GM12878 (cell line): ENCODE measurements at regions not wholly inside any gene's neighbourhood (a gene's known extent, or its start where the extent isn't known, plus 50 kb on each side); places are given as distances from the start of the nearest gene placed in this dataset.

ENCODE experiments used
- ATAC-seq: fragments of 200-7000 bp; cut with Tn5 transposase; 3 replicates; pipeline ENCODE4 v1.9.1; 2020; ENCODE audit warnings: mild to moderate bottlenecking, moderate library complexity
- BruUV-seq: library from RNA; stranded (reverse); fragments of 400-500 nt; replicated peaks from 2 replicates; lab custom pipeline; 2021; lab: Mats Ljungman, UMichigan
- CTCF ChIA-PET: fragments of 300-600 bp; sonication (Branson Sonifier 250); formaldehyde crosslinking; extraction: SDS; loops from one replicate; lab custom pipeline; 2021; ENCODE audit warnings: inconsistent platforms; lab: Yijun Ruan, JAX
- POLR2A ChIA-PET: fragments of 350-600 bp; formaldehyde crosslinking; extraction: SDS; loops from one replicate; lab custom pipeline; 2021; ENCODE audit warnings: inconsistent platforms; lab: Charles Lee
- RAD21 ChIA-PET: fragments of 300-600 bp; sonication (Branson Sonifier 250); formaldehyde crosslinking; loops from one replicate; lab custom pipeline; 2023; ENCODE audit warnings: antibody characterized with exemption; ENCODE audit not compliant: unreplicated experiment; lab: Charles Lee
- SMC1A ChIA-PET: fragments of 300-600 bp; sonication (Branson Sonifier 250); formaldehyde crosslinking; loops from one replicate; lab custom pipeline; 2023; ENCODE audit not compliant: unreplicated experiment, uncharacterized antibody; lab: Charles Lee
- DNase-seq: peaks from one replicate; pipeline ENCODE4 v3.0.0-alpha.2; 2011; ENCODE audit warnings: low read depth, low spot score
- FAIRE-seq: peaks from 3 replicates; lab custom pipeline; 2011; peaks lifted over from hg19 to GRCh38; lab: Jason Lieb, UNC
- H2AFZ ChIP-seq: 2 replicates; pipeline ENCODE4 v1.6.0; 2011; ENCODE audit warnings: low read depth, low read length, control low read depth; ENCODE audit not compliant: control insufficient read depth
- H3K27ac ChIP-seq: 2 replicates; pipeline ENCODE4 v1.5.1; 2011; ENCODE audit warnings: control low read depth; ENCODE audit not compliant: control insufficient read depth, insufficient read depth
- H3K27me3 ChIP-seq, 2 experiments: replicated peaks in 1 of 2; 2 replicates each; pipeline versions ENCODE4 v1.6.0 to v1.6.1; 2011; ENCODE audit warnings: low read length in 1 of 2; ENCODE audit not compliant: control insufficient read depth in 2 of 2, insufficient read depth in 2 of 2
- H3K36me3 ChIP-seq, 2 experiments: 2 replicates each; pipeline ENCODE4 v1.5.1; 2011; ENCODE audit warnings: low read length in 1 of 2; ENCODE audit not compliant: control insufficient read depth in 2 of 2, insufficient read depth in 2 of 2
- H3K4me1 ChIP-seq: 2 replicates; pipeline ENCODE4 v1.6.1; 2011; ENCODE audit warnings: mild to moderate bottlenecking, low read length, moderate library complexity, mixed read lengths; ENCODE audit not compliant: control insufficient read depth, insufficient read depth
- H3K4me2 ChIP-seq: 2 replicates; pipeline ENCODE4 v1.6.0; 2011; ENCODE audit warnings: control low read depth; ENCODE audit not compliant: control insufficient read depth, insufficient read depth
- H3K4me3 ChIP-seq: fragments of 200-600 bp; sonication (generic); 2 replicates; pipeline ENCODE4 v1.5.1; 2016
- H3K79me2 ChIP-seq: 2 replicates; pipeline ENCODE4 v1.6.0; 2011; ENCODE audit warnings: low read length; ENCODE audit not compliant: control insufficient read depth, insufficient read depth
- H3K9ac ChIP-seq: 2 replicates; pipeline ENCODE4 v1.8.0; 2011; ENCODE audit warnings: low read length, control low read depth, mixed read lengths; ENCODE audit not compliant: control insufficient read depth, insufficient read depth
- H3K9me3 ChIP-seq: replicated peaks from 3 replicates; pipeline ENCODE4 v1.5.1; 2011; ENCODE audit warnings: mild to moderate bottlenecking, low read length; ENCODE audit not compliant: control insufficient read depth, insufficient read depth
- H4K20me1 ChIP-seq: 2 replicates; pipeline ENCODE4 v1.6.0; 2011; ENCODE audit not compliant: control insufficient read depth, insufficient read depth
- EP300 ChIP-seq, 2 experiments: fragments of 150-350 bp in 1 of 2; IDR thresholded peaks; 2 replicates each; pipeline ENCODE4 v1.6.1; 2011 to 2012; ENCODE audit warnings: low read depth in 2 of 2, low read length in 2 of 2, borderline replicate concordance in 1 of 2, improper control_type of control experiment in 1 of 2, inconsistent platforms in 1 of 2; ENCODE audit not compliant: control insufficient read depth in 1 of 2
- ESRRA ChIP-seq: IDR thresholded peaks from 2 replicates; pipeline ENCODE4 v1.6.1; 2012; ENCODE audit warnings: mild to moderate bottlenecking, low read length, improper control_type of control experiment
- GABPA ChIP-seq: IDR thresholded peaks from 2 replicates; pipeline ENCODE4 v1.6.1; 2014; ENCODE audit warnings: antibody characterized with exemption, low read depth, mild to moderate bottlenecking, inconsistent platforms
- HDAC2 ChIP-seq: fragments of 200-600 bp; sonication (generic); IDR thresholded peaks from 2 replicates; pipeline ENCODE4 v1.6.1; 2017
- JUNB ChIP-seq: IDR thresholded peaks from 2 replicates; pipeline ENCODE4 v1.6.1; 2016; ENCODE audit warnings: antibody characterized with exemption, mild to moderate bottlenecking
- KDM1A ChIP-seq: fragments of 200-600 bp; sonication (generic); IDR thresholded peaks from 2 replicates; pipeline ENCODE4 v1.6.1; 2016; ENCODE audit warnings: borderline replicate concordance
- MYB ChIP-seq: fragments of 150-350 bp; IDR thresholded peaks from 2 replicates; pipeline ENCODE4 v1.6.1; 2014; ENCODE audit warnings: mild to moderate bottlenecking, low read depth, low read length, borderline replicate concordance
- POLR2A ChIP-seq: IDR thresholded peaks from 2 replicates; pipeline ENCODE4 v1.6.1; 2011; ENCODE audit warnings: low read depth, mild to moderate bottlenecking, low read length
- RCOR1 ChIP-seq: conservative IDR thresholded peaks from 2 replicates; pipeline ENCODE4 v1.6.1; 2012; ENCODE audit warnings: low read depth, low read length, improper control_type of control experiment
- SP1 ChIP-seq: IDR thresholded peaks from one replicate; pipeline ENCODE4 v1.6.1; 2011; ENCODE audit warnings: low read depth, low read length
- ZSCAN29 ChIP-seq: fragments of 450-650 bp; IDR thresholded peaks from 2 replicates; pipeline ENCODE4 v1.6.1; 2017; ENCODE audit warnings: mild to moderate bottlenecking, moderate library complexity
- WGBS: methylation state at CpG from one replicate; pipeline ENCODE4 v1.1.6; 2016; ENCODE audit warnings: low lambda C conversion rate; ENCODE audit not compliant: insufficient replicate concordance, insufficient coverage; ENCODE audit errors: missing lambda C conversion rate; 5-methylcytosine and 5-hydroxymethylcytosine counted together
- in situ Hi-C: fragments of 300-500 bp; cut with MboI; formaldehyde crosslinking; loops from 9 replicates; pipeline ENCODE4 v1.14.3; 2018; ENCODE audit warnings: mixed read lengths
- intact Hi-C: fragments of 100-400 bp; cut with micrococcal nuclease; formaldehyde crosslinking; loops from one replicate; pipeline ENCODE4 v1.14.2; 2022; ENCODE audit not compliant: unreplicated experiment

- intact Hi-C loops: no loop called here
- no peaks in the 10 kb centered on the region for H4K20me1 ChIP-seq
- in situ Hi-C loops: no loop called here
- no peaks in the 10 kb centered on the region for H3K79me2 ChIP-seq
- no peaks in the 10 kb centered on the region for H3K4me1 ChIP-seq
- TF ChIP-seq SP1 (no peak), ZSCAN29 (no peak), EP300 (IDR thresholded peaks at IDR 0.05; ENCODE audit: borderline replicate concordance in 1 of 2, control insufficient read depth in 1 of 2, low read depth in 2 of 2, low read length in 2 of 2) (no peak), POLR2A (no peak), GABPA (no peak), MYB (no peak), HDAC2 (no peak), KDM1A (no peak), JUNB (no peak)
- peaks cover 0 to 1% of the 10 kb centered on the region in 2 experiments; a peak in 1 of 4 replicates for H3K27me3 ChIP-seq
- BruUV-seq: no TSS peak
- H3K36me3 ChIP-seq: no peaks in the 10 kb centered on the region
- H3K9ac ChIP-seq: no peak overlapping the region
- H3K9me3 ChIP-seq: no peaks in the 10 kb centered on the region
- H3K4me2 ChIP-seq: no peak overlapping the region
- DNase-seq (no peak), FAIRE-seq (no peak), ATAC-seq (no peak)
- 49% methylated on average over 2 of the region's 2 CpGs for WGBS
- H3K27ac ChIP-seq: no peak overlapping the region
- RAD21 ChIA-PET: no interaction called here
- CTCF ChIA-PET: no interaction called here
- SMC1A ChIA-PET: no interaction called here
- POLR2A ChIA-PET: interaction anchor here (0.6 kb wide), 1 partner anchor 492 kb away, joined by 3 read pairs; no protein-coding TSS in a partner anchor
- H2AFZ ChIP-seq: no peak overlapping the region
- no peak overlapping the region for H3K4me3 ChIP-seq
Observed at GRCh38 chr2:66069937-66070720, 364.8 kb upstream of the MEIS1 start.

GRCh38 chr2:66066032-66066431 is 368.9 kb upstream of the MEIS1 start:
- ChIA-PET SMC1A (interaction anchor here (0.7 kb wide), 1 partner anchor 228 kb away, joined by 3 read pairs; no protein-coding TSS in a partner anchor), POLR2A (no interaction called here), RAD21 (no interaction called here), CTCF (interaction anchor here (1.6 kb wide), 1 partner anchor 16 kb away, joined by 3 read pairs; no protein-coding TSS in a partner anchor)
- Histone ChIP-seq H3K9ac (no peak overlapping the region), H3K4me1 (no peaks in the 10 kb centered on the region), H3K27ac (no peak overlapping the region), H3K36me3 (no peaks in the 10 kb centered on the region), H3K79me2 (no peaks in the 10 kb centered on the region), H3K4me3 (no peak overlapping the region), H3K9me3 (no peaks in the 10 kb centered on the region), H2AFZ (no peak overlapping the region), H3K4me2 (no peak overlapping the region), H4K20me1 (no peaks in the 10 kb centered on the region), H3K27me3 (peaks cover 0 to 1% of the 10 kb centered on the region in 2 experiments; a peak in 1 of 4 replicates)
- FAIRE-seq (no peak), ATAC-seq (no peak), DNase-seq (no peak)
- intact Hi-C loops: no loop called here
- in situ Hi-C loops: no loop called here
- TF ChIP-seq ESRRA (no peak), RCOR1 (no peak)
- no TSS peak for BruUV-seq
